Neural cell (in vitro differentiated cells): ENCODE measurements at regions not wholly inside any gene's neighbourhood (a gene's known extent, or its start where the extent isn't known, plus 50 kb on each side); places are given as distances from the start of the nearest gene placed in this dataset.

Experiments used
- H2AFZ ChIP-seq: fragments of 200-600, 300-800 bp; sonication (generic), shearing (Covaris generic); 2 replicates; pipeline ENCODE4 v1.6.0; 2014; ENCODE audit warnings: low read depth, mild to moderate bottlenecking, antibody characterized with exemption, low read length, moderate library complexity
- H3F3A ChIP-seq: fragments of 200-600 bp; shearing (Covaris generic); 2 replicates; pipeline ENCODE4 v1.6.1; 2016; ENCODE audit warnings: mild to moderate bottlenecking, moderate library complexity, mixed read lengths, antibody characterized with exemption, low read length; ENCODE audit not compliant: insufficient read depth, poor library complexity, severe bottlenecking
- H3K27ac ChIP-seq: fragments of 200-600, 300-800 bp; sonication (generic), shearing (Covaris generic); 2 replicates; pipeline ENCODE4 v1.5.1; 2014; ENCODE audit warnings: mild to moderate bottlenecking, low read length, moderate library complexity
- H3K27me3 ChIP-seq: fragments of 300-800, 200-600 bp; sonication (generic), shearing (Covaris generic); 2 replicates; pipeline ENCODE4 v1.6.0; 2014; ENCODE audit warnings: mild to moderate bottlenecking, low read depth, low read length, moderate library complexity; ENCODE audit not compliant: insufficient read depth
- H3K36me3 ChIP-seq: fragments of 300-800, 200-600 bp; sonication (generic), shearing (Covaris generic); 2 replicates; pipeline ENCODE4 v1.5.1; 2014; ENCODE audit warnings: mild to moderate bottlenecking, antibody characterized with exemption, low read length, moderate library complexity; ENCODE audit not compliant: insufficient read depth
- H3K4me2 ChIP-seq: fragments of 300-800, 200-600 bp; sonication (generic), shearing (Covaris generic); 2 replicates; pipeline ENCODE4 v1.6.0; 2014; ENCODE audit warnings: mild to moderate bottlenecking, low read length
- H3K4me3 ChIP-seq: fragments of 300-800, 200-600 bp; sonication (generic), shearing (Covaris generic); 2 replicates; pipeline ENCODE4 v1.5.1; 2014; ENCODE audit warnings: mild to moderate bottlenecking, low read length, moderate library complexity
- H3K79me2 ChIP-seq: fragments of 200-600 bp; shearing (Covaris generic); replicated peaks from 2 replicates; pipeline ENCODE4 v1.6.0; 2014; ENCODE audit warnings: mild to moderate bottlenecking, low read length, moderate library complexity; ENCODE audit not compliant: insufficient read depth
- H3K9ac ChIP-seq: fragments of 300-800, 200-600 bp; sonication (generic), shearing (Covaris generic); 2 replicates; pipeline ENCODE4 v1.6.1; 2016; ENCODE audit warnings: mild to moderate bottlenecking, low read length, mixed read lengths
- H3K9me2 ChIP-seq: fragments of 200-600 bp; shearing (Covaris generic); 2 replicates; pipeline ENCODE4 v1.6.1; 2016; ENCODE audit warnings: mild to moderate bottlenecking, low read length, mixed read lengths; ENCODE audit not compliant: insufficient read depth
- H3K9me3 ChIP-seq: fragments of 200-600, 300-800 bp; sonication (generic), shearing (Covaris generic); 2 replicates; pipeline ENCODE4 v1.6.1; 2016; ENCODE audit warnings: mild to moderate bottlenecking, mixed run types, low read length, moderate library complexity, mixed read lengths
- H4K20me1 ChIP-seq: fragments of 200-600 bp; shearing (Covaris generic); 2 replicates; pipeline ENCODE4 v1.6.1; 2016; ENCODE audit warnings: mild to moderate bottlenecking, mixed run types; ENCODE audit not compliant: insufficient read depth
- CTCF ChIP-seq: fragments of 450-650 bp; IDR thresholded peaks from 2 replicates; pipeline ENCODE4 v1.5.1; 2014; ENCODE audit warnings: antibody characterized with exemption, mild to moderate bottlenecking, moderate library complexity; ENCODE audit not compliant: poor library complexity, severe bottlenecking
- EP300 ChIP-seq: fragments of 450-650 bp; conservative IDR thresholded peaks from 2 replicates; pipeline ENCODE4 v1.6.1; 2014; ENCODE audit warnings: antibody characterized with exemption, mild to moderate bottlenecking, moderate library complexity; ENCODE audit not compliant: poor library complexity, severe bottlenecking
- EZH2 ChIP-seq: fragments of 200-600, 300-800 bp; shearing (Covaris generic), sonication (generic); IDR thresholded peaks from 2 replicates; pipeline ENCODE4 v1.6.1; 2014; ENCODE audit warnings: antibody characterized with exemption, low read length, borderline replicate concordance, mild to moderate bottlenecking; ENCODE audit not compliant: insufficient read depth, poor library complexity, severe bottlenecking
- MXI1 ChIP-seq: fragments of 450-650 bp; conservative IDR thresholded peaks from 2 replicates; pipeline ENCODE4 v1.6.1; 2014; ENCODE audit warnings: antibody characterized with exemption, mild to moderate bottlenecking; ENCODE audit not compliant: poor library complexity, severe bottlenecking
- POLR2AphosphoS5 ChIP-seq: IDR thresholded peaks from 2 replicates; pipeline ENCODE4 v1.6.1; 2012
- RAD21 ChIP-seq: fragments of 450-650 bp; conservative IDR thresholded peaks from 2 replicates; pipeline ENCODE4 v1.6.1; 2014; ENCODE audit warnings: antibody characterized with exemption, mild to moderate bottlenecking, moderate library complexity
- SMC3 ChIP-seq: fragments of 450-650 bp; conservative IDR thresholded peaks from 2 replicates; pipeline ENCODE4 v1.6.1; 2014; ENCODE audit warnings: antibody characterized with exemption, mild to moderate bottlenecking, moderate library complexity; ENCODE audit not compliant: poor library complexity
- TAF1 ChIP-seq: IDR thresholded peaks from 2 replicates; pipeline ENCODE4 v1.6.1; 2012; ENCODE audit warnings: low read depth
- TF ChIP-seq, protein P1 (sequence below): IDR thresholded peaks from 2 replicates; pipeline ENCODE4 v1.6.1; 2012; ENCODE audit warnings: borderline replicate concordance

- H3K4me2 ChIP-seq, result no peak overlapping the region
- no peak for TF ChIP-seq CTCF
- TF ChIP-seq EP300, result no peak
- TF ChIP-seq EZH2, result no peak
- TF ChIP-seq TAF1, result no peak
- no peak for TF ChIP-seq MXI1
- no peak for TF ChIP-seq POLR2AphosphoS5
- TF ChIP-seq RAD21, result no peak
- TF ChIP-seq, protein P1, sequence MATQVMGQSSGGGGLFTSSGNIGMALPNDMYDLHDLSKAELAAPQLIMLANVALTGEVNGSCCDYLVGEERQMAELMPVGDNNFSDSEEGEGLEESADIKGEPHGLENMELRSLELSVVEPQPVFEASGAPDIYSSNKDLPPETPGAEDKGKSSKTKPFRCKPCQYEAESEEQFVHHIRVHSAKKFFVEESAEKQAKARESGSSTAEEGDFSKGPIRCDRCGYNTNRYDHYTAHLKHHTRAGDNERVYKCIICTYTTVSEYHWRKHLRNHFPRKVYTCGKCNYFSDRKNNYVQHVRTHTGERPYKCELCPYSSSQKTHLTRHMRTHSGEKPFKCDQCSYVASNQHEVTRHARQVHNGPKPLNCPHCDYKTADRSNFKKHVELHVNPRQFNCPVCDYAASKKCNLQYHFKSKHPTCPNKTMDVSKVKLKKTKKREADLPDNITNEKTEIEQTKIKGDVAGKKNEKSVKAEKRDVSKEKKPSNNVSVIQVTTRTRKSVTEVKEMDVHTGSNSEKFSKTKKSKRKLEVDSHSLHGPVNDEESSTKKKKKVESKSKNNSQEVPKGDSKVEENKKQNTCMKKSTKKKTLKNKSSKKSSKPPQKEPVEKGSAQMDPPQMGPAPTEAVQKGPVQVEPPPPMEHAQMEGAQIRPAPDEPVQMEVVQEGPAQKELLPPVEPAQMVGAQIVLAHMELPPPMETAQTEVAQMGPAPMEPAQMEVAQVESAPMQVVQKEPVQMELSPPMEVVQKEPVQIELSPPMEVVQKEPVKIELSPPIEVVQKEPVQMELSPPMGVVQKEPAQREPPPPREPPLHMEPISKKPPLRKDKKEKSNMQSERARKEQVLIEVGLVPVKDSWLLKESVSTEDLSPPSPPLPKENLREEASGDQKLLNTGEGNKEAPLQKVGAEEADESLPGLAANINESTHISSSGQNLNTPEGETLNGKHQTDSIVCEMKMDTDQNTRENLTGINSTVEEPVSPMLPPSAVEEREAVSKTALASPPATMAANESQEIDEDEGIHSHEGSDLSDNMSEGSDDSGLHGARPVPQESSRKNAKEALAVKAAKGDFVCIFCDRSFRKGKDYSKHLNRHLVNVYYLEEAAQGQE, result no peak
- no peak overlapping the region for H3K4me3 ChIP-seq
- H3F3A ChIP-seq, result no peaks in the 10 kb centered on the region
- H3K27me3 ChIP-seq, result no peaks in the 10 kb centered on the region
- H3K27ac ChIP-seq, result no peak overlapping the region
- H3K9me3 ChIP-seq, result peaks cover 4% of the 10 kb centered on the region
- no peak overlapping the region for H2AFZ ChIP-seq
- H3K79me2 ChIP-seq, result no peaks in the 10 kb centered on the region
- H4K20me1 ChIP-seq, result no peaks in the 10 kb centered on the region
- H3K9ac ChIP-seq, result no peak overlapping the region
- no peaks in the 10 kb centered on the region for H3K9me2 ChIP-seq
- H3K36me3 ChIP-seq, result no peaks in the 10 kb centered on the region
Observed at GRCh38 chr9:100668024-100668423, 90.1 kb downstream of the CAVIN4 start.

GRCh38 chr9:100669968-100670367 is 92.1 kb downstream of the CAVIN4 start:
- no peak overlapping the region for H3K27ac ChIP-seq
- no peaks in the 10 kb centered on the region for H3K9me2 ChIP-seq
- H3K79me2 ChIP-seq, result no peaks in the 10 kb centered on the region
- no peak overlapping the region for H3K4me2 ChIP-seq
- H3K36me3 ChIP-seq, result no peaks in the 10 kb centered on the region
- no peaks in the 10 kb centered on the region for H3F3A ChIP-seq
- no peak overlapping the region for H2AFZ ChIP-seq
- no peaks in the 10 kb centered on the region for H4K20me1 ChIP-seq
- no peaks in the 10 kb centered on the region for H3K27me3 ChIP-seq
- H3K9me3 ChIP-seq, result peaks cover 4% of the 10 kb centered on the region
- no peak overlapping the region for H3K4me3 ChIP-seq
- no peak overlapping the region for H3K9ac ChIP-seq
- TF ChIP-seq, protein P1, result no peak
- TF ChIP-seq POLR2AphosphoS5 (no peak), EZH2 (no peak), RAD21 (no peak), SMC3 (no peak), CTCF (no peak), MXI1 (no peak), EP300 (no peak), TAF1 (no peak)
